ENCODE measurements at regions not wholly inside any gene's neighbourhood (a gene's known extent, or its start where the extent isn't known, plus 50 kb on each side); places are given as distances from the start of the nearest gene placed in this dataset.

GRCh38 chr12:33650832-33651231 lies 211.2 kb upstream of the SYT10 start:
- Histone ChIP-seq H3K27ac (no peak overlapping the region), H3K4me3 (no peak overlapping the region)
- DNase-seq (ENCODE audit: low spot score): no peak
- no peak for TF ChIP-seq CTCF (IDR thresholded peaks at IDR 0.05)

- no peak for DNase-seq (ENCODE audit: low spot score)
- no peak for TF ChIP-seq CTCF (IDR thresholded peaks at IDR 0.05)
- Histone ChIP-seq H3K4me3 (no peak overlapping the region), H3K27ac (no peak overlapping the region)
These were observed 213.7 kb upstream of the SYT10 start for GRCh38 chr12:33653362-33653761.

DNA sequence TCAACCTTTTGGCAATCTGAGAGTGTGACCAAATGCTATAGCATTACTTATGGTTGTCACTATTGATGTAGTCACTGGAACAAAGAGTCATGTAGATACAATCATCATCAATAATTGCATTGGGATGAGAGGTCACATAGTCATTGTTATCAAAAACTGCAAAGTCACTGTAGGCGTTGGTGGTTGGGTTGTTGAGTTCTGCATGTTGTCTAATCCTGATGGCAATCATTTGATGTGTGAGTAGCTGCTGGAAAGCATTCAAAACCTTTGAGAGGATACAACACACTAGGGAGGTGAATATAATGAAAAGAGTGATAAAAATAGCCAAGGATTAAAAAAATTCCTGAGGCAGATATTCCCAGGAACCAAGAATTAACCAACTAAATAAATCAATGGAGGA lies 214.7 kb upstream of the SYT10 start:
- no peak for DNase-seq (ENCODE audit: low spot score)
- Histone ChIP-seq H3K4me3 (no peak overlapping the region), H3K27ac (no peak overlapping the region)
- no peak for TF ChIP-seq CTCF (IDR thresholded peaks at IDR 0.05)

GRCh38 chr12:33663000-33663654 lies 223.5 kb upstream of the SYT10 start:
- no peak for DNase-seq (ENCODE audit: low spot score)
- no peak for TF ChIP-seq CTCF (IDR thresholded peaks at IDR 0.05)
- no peak overlapping the region for H3K27ac ChIP-seq
- no peak overlapping the region for H3K4me3 ChIP-seq

- no peak for DNase-seq (ENCODE audit: low spot score)
- H3K4me3 ChIP-seq: no peak overlapping the region
- H3K27ac ChIP-seq: no peak overlapping the region
- TF ChIP-seq CTCF (IDR thresholded peaks at IDR 0.05): no peak
These were observed 229.7 kb upstream of the SYT10 start for GRCh38 chr12:33669349-33669748.

- no peak for DNase-seq (ENCODE audit: low spot score)
- H3K4me3 ChIP-seq: no peak overlapping the region
- TF ChIP-seq CTCF (IDR thresholded peaks at IDR 0.05): no peak
- no peak overlapping the region for H3K27ac ChIP-seq
These were observed 230.7 kb upstream of the SYT10 start for GRCh38 chr12:33670284-33670683.

DNA sequence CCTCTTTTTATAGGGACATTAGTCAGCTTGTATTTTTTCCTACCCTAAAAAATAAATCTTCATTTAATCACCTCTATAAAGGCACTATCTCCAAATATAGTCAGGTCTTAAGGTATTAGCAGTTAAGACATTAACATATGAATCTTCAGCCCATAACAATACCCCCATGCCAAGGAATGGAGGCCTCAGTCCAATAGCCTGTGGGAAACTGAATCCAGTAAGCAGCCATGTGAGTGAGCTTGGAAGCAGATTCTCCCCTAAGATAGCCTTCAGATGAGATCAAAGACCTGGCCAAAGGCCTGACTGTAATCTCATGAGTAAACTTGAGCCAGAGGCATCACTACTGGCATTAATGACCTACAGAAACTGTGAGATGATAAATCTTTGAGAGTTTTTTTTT lies 232.1 kb upstream of the SYT10 start:
- TF ChIP-seq CTCF (IDR thresholded peaks at IDR 0.05): no peak

More for the DNA sequence above, 232.1 kb upstream of the SYT10 start:
- no peak for DNase-seq (ENCODE audit: low spot score)
- Histone ChIP-seq H3K4me3 (no peak overlapping the region), H3K27ac (no peak overlapping the region)
